ENCODE measurements at regions not wholly inside any gene's neighbourhood (a gene's known extent, or its start where the extent isn't known, plus 50 kb on each side); places are given as distances from the start of the nearest gene placed in this dataset.
A peak's percentile ranks its signal among the peaks of the same experiment; 100 is the strongest.

- TF ChIP-seq SIN3A (IDR thresholded peaks at IDR 0.05; ENCODE audit: borderline replicate concordance, insufficient read depth, low read length) (no peak), FOXP2 (optimal IDR thresholded peaks at IDR 0.05; ENCODE audit: borderline replicate concordance, extremely low read depth, extremely low read length, insufficient read depth) (no peak), POLR2AphosphoS5 (IDR thresholded peaks at IDR 0.05; ENCODE audit: low read depth, low read length) (no peak), TAF1 (IDR thresholded peaks at IDR 0.05; ENCODE audit: borderline replicate concordance, insufficient read depth, low read length) (no peak), REST (IDR thresholded peaks at IDR 0.05; ENCODE audit: insufficient read depth in 1 of 2, low read depth in 2 of 2, low read length in 2 of 2) (no peak)
Observed at GRCh38 chr5:67303356-67303755, 106.8 kb upstream of the CD180 start.

- TF ChIP-seq POLR2AphosphoS5 (IDR thresholded peaks at IDR 0.05; ENCODE audit: low read depth, low read length), result no peak
- peak; percentile 36; the same call in 1 of the 2 replicates for TF ChIP-seq TAF1 (IDR thresholded peaks at IDR 0.05; ENCODE audit: borderline replicate concordance, insufficient read depth, low read length)
- peak; percentile 50 to 79; a peak in 2 of 4 replicates for TF ChIP-seq REST (IDR thresholded peaks at IDR 0.05; ENCODE audit: insufficient read depth in 1 of 2, low read depth in 2 of 2, low read length in 2 of 2)
- TF ChIP-seq SIN3A (IDR thresholded peaks at IDR 0.05; ENCODE audit: borderline replicate concordance, insufficient read depth, low read length), result no peak
- TF ChIP-seq FOXP2 (optimal IDR thresholded peaks at IDR 0.05; ENCODE audit: borderline replicate concordance, extremely low read depth, extremely low read length, insufficient read depth), result no peak
Observed at GRCh38 chr5:67301285-67301903, 104.8 kb upstream of the CD180 start.

- TF ChIP-seq SIN3A (IDR thresholded peaks at IDR 0.05; ENCODE audit: borderline replicate concordance, insufficient read depth, low read length) (no peak), TAF1 (IDR thresholded peaks at IDR 0.05; ENCODE audit: borderline replicate concordance, insufficient read depth, low read length) (no peak), FOXP2 (optimal IDR thresholded peaks at IDR 0.05; ENCODE audit: borderline replicate concordance, extremely low read depth, extremely low read length, insufficient read depth) (no peak), REST (IDR thresholded peaks at IDR 0.05; ENCODE audit: insufficient read depth in 1 of 2, low read depth in 2 of 2, low read length in 2 of 2) (no peak), POLR2AphosphoS5 (IDR thresholded peaks at IDR 0.05; ENCODE audit: low read depth, low read length) (no peak)
Observed at GRCh38 chr5:67300326-67300725, 103.7 kb upstream of the CD180 start.

GRCh38 chr5:67299231-67299735 is 102.7 kb upstream of the CD180 start:
- no peak for TF ChIP-seq TAF1 (IDR thresholded peaks at IDR 0.05; ENCODE audit: borderline replicate concordance, insufficient read depth, low read length)
- TF ChIP-seq POLR2AphosphoS5 (IDR thresholded peaks at IDR 0.05; ENCODE audit: low read depth, low read length), result no peak
- TF ChIP-seq SIN3A (IDR thresholded peaks at IDR 0.05; ENCODE audit: borderline replicate concordance, insufficient read depth, low read length), result no peak
- no peak for TF ChIP-seq FOXP2 (optimal IDR thresholded peaks at IDR 0.05; ENCODE audit: borderline replicate concordance, extremely low read depth, extremely low read length, insufficient read depth)
- TF ChIP-seq REST (IDR thresholded peaks at IDR 0.05; ENCODE audit: insufficient read depth in 1 of 2, low read depth in 2 of 2, low read length in 2 of 2), result no peak

Data from PFSK-1 (cell line).